HUES6 (cell line): ENCODE measurements at regions not wholly inside any gene's neighbourhood (a gene's known extent, or its start where the extent isn't known, plus 50 kb on each side); places are given as distances from the start of the nearest gene placed in this dataset.
"Not testable (repeated sequence)": the region's sequence is repeated elsewhere in the genome, so short reads cannot be mapped to it uniquely, and the experiment has no call there.

Source experiments
- H3K27ac ChIP-seq: 2 replicates; pipeline ENCODE4 v1.7.0; 2013; ENCODE audit warnings: low read depth, mild to moderate bottlenecking, low read length, inconsistent platforms
- H3K27me3 ChIP-seq: 2 replicates; pipeline ENCODE4 v1.6.1; 2013; ENCODE audit warnings: low read length; ENCODE audit not compliant: control insufficient read depth, insufficient read depth
- H3K36me3 ChIP-seq: 2 replicates; pipeline ENCODE4 v1.6.1; 2013; ENCODE audit warnings: low read length; ENCODE audit not compliant: control insufficient read depth, insufficient read depth
- H3K4me1 ChIP-seq: 2 replicates; pipeline ENCODE4 v1.6.1; 2013; ENCODE audit warnings: low read length; ENCODE audit not compliant: control insufficient read depth, insufficient read depth
- H3K4me3 ChIP-seq: 2 replicates; pipeline ENCODE4 v1.5.1; 2013; ENCODE audit warnings: low read depth, low read length
- H3K9ac ChIP-seq: one replicate; pipeline ENCODE4 v1.6.1; 2013; ENCODE audit warnings: mild to moderate bottlenecking, low read length
- H3K9me3 ChIP-seq: 2 replicates; pipeline ENCODE4 v1.6.1; 2013; ENCODE audit warnings: low read depth, low read length; ENCODE audit not compliant: control insufficient read depth, insufficient read depth

- no peak overlapping the region for H3K27ac ChIP-seq
- no peak overlapping the region for H3K4me3 ChIP-seq
- peaks cover 79% of the 10 kb centered on the region; the same call in 1 of the 2 replicates for H3K27me3 ChIP-seq
- no peaks in the 10 kb centered on the region for H3K4me1 ChIP-seq
- no peaks in the 10 kb centered on the region for H3K36me3 ChIP-seq
- no peak overlapping the region for H3K9ac ChIP-seq
- H3K9me3 ChIP-seq = no peaks in the 10 kb centered on the region
Observed at GRCh38 chr22:26964642-26965041, 307.3 kb downstream of the MIAT start.

GRCh38 chr22:26967282-26967681 lies 309.9 kb downstream of the MIAT start:
- H3K27ac ChIP-seq = no peak overlapping the region
- H3K4me3 ChIP-seq = no peak overlapping the region
- peaks cover 65% of the 10 kb centered on the region; the same call in 1 of the 2 replicates for H3K27me3 ChIP-seq
- H3K36me3 ChIP-seq = no peaks in the 10 kb centered on the region
- no peaks in the 10 kb centered on the region for H3K4me1 ChIP-seq
- no peak overlapping the region for H3K9ac ChIP-seq
- no peaks in the 10 kb centered on the region for H3K9me3 ChIP-seq

GRCh38 chr22:26968859-26969523 lies 311.6 kb downstream of the MIAT start:
- no peak overlapping the region for H3K4me3 ChIP-seq
- H3K27me3 ChIP-seq = peaks cover 61% of the 10 kb centered on the region; the same call in 1 of the 2 replicates
- H3K4me1 ChIP-seq = no peaks in the 10 kb centered on the region
- no peaks in the 10 kb centered on the region for H3K36me3 ChIP-seq
- no peak overlapping the region for H3K9ac ChIP-seq
- H3K9me3 ChIP-seq = no peaks in the 10 kb centered on the region
- no peak overlapping the region for H3K27ac ChIP-seq

- H3K9me3 ChIP-seq = no peaks in the 10 kb centered on the region
- no peaks in the 10 kb centered on the region for H3K4me1 ChIP-seq
- H3K36me3 ChIP-seq = no peaks in the 10 kb centered on the region
- H3K27ac ChIP-seq = no peak overlapping the region
- no peak overlapping the region for H3K9ac ChIP-seq
- H3K4me3 ChIP-seq = no peak overlapping the region
- H3K27me3 ChIP-seq = peaks cover 55% of the 10 kb centered on the region; the same call in 1 of the 2 replicates
Observed at GRCh38 chr22:26970809-26971394, 313.5 kb downstream of the MIAT start.

- no peaks in the 10 kb centered on the region for H3K36me3 ChIP-seq
- H3K4me1 ChIP-seq = no peaks in the 10 kb centered on the region
- no peak overlapping the region for H3K4me3 ChIP-seq
- peaks cover 52% of the 10 kb centered on the region; the same call in 1 of the 2 replicates for H3K27me3 ChIP-seq
- no peak overlapping the region for H3K9ac ChIP-seq
- H3K9me3 ChIP-seq = no peaks in the 10 kb centered on the region
- H3K27ac ChIP-seq = no peak overlapping the region
Observed at GRCh38 chr22:26972286-26972685, 314.9 kb downstream of the MIAT start.

- H3K4me1 ChIP-seq, H3K36me3 ChIP-seq, H3K9me3 ChIP-seq, H3K9ac ChIP-seq, H3K27ac ChIP-seq, H3K4me3 ChIP-seq: not testable (repeated sequence)
- H3K27me3 ChIP-seq = peaks cover 47% of the 10 kb centered on the region; the same call in 1 of the 2 replicates
Observed at GRCh38 chr22:26972915-26973314, 315.5 kb downstream of the MIAT start.

- peaks cover 49% of the 10 kb centered on the region; the same call in 1 of the 2 replicates for H3K27me3 ChIP-seq
- no peak overlapping the region for H3K9ac ChIP-seq
- H3K27ac ChIP-seq = no peak overlapping the region
- no peaks in the 10 kb centered on the region for H3K36me3 ChIP-seq
- H3K9me3 ChIP-seq = no peaks in the 10 kb centered on the region
- H3K4me3 ChIP-seq = no peak overlapping the region
- no peaks in the 10 kb centered on the region for H3K4me1 ChIP-seq
Observed at GRCh38 chr22:26974034-26974433, 316.6 kb downstream of the MIAT start.

GRCh38 chr22:26974914-26975803 lies 317.8 kb downstream of the MIAT start:
- Histone ChIP-seq H3K27ac (no peak overlapping the region), H3K36me3 (no peaks in the 10 kb centered on the region), H3K27me3 (peaks cover 53% of the 10 kb centered on the region; the same call in 1 of the 2 replicates), H3K9ac (no peak overlapping the region), H3K9me3 (no peaks in the 10 kb centered on the region), H3K4me3 (no peak overlapping the region), H3K4me1 (no peaks in the 10 kb centered on the region)

GRCh38 chr22:26975865-26976264 lies 318.5 kb downstream of the MIAT start:
- peaks cover 56% of the 10 kb centered on the region; the same call in 1 of the 2 replicates for H3K27me3 ChIP-seq

GRCh38 chr22:26977741-26978376 lies 320.5 kb downstream of the MIAT start:
- H3K27ac ChIP-seq = no peak overlapping the region
- H3K9me3 ChIP-seq = no peaks in the 10 kb centered on the region
- peaks cover 56% of the 10 kb centered on the region; the same call in 1 of the 2 replicates for H3K27me3 ChIP-seq
- no peaks in the 10 kb centered on the region for H3K4me1 ChIP-seq
- no peak overlapping the region for H3K4me3 ChIP-seq
- no peaks in the 10 kb centered on the region for H3K36me3 ChIP-seq
- H3K9ac ChIP-seq = no peak overlapping the region

More at GRCh38 chr22:26975865-26976264, 318.5 kb downstream of the MIAT start:
- H3K4me3 ChIP-seq = no peak overlapping the region
- no peak overlapping the region for H3K27ac ChIP-seq
- no peaks in the 10 kb centered on the region for H3K9me3 ChIP-seq
- H3K36me3 ChIP-seq = no peaks in the 10 kb centered on the region
- H3K9ac ChIP-seq = no peak overlapping the region
- H3K4me1 ChIP-seq = no peaks in the 10 kb centered on the region
